ENCODE measurements at regions not wholly inside any gene's neighbourhood (a gene's known extent, or its start where the extent isn't known, plus 50 kb on each side); places are given as distances from the start of the nearest gene placed in this dataset.

DNA sequence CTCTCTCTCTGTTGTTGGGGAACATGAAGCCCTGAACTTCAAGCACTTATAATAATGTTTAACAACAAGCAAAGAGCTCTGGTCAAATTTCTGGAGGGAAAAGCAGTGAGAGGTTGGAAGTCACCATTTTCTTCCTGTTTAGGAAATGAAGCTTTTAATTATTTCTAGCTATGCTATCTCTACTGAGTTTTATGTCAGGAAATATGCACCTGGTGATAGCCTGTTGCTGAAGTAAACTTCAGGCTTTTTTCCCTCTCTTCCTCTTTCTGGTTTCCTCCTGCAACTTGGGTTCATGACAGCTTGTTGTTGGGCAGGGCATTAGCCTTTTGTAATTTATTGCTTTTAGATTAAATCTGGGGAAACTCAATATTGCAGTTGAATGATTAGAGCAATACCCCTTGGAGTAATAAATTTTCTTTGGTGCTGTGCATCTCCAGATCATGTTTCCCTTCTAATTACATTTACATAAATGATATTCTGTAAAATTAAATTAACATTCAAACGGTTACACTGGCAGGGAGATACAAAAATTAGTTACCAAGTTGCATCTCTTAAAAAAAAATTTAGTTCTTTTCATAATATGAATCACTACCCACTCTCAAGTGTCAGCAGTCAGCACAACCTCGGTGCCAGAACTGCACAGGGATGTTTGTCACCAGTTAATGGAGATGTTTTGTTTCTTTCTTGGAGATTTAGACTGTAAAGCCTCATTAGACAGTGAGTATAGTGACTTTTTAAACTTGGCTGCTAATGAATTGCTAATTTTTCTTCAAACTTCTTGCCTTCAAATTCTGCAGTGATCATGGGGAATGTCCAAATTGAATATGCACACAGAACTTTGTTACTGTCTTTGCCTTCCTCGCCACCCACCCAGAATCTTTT is 466.6 kb upstream of the ETAA1 start:
- Histone ChIP-seq H4K20me1 (ENCODE audit: insufficient read depth, low read depth, low read length) (no peaks in the 10 kb centered on the region), H3K9me2 (replicated peaks; ENCODE audit: insufficient read depth, low read length) (no peaks in the 10 kb centered on the region), H3K27ac (ENCODE audit: low read length) (no peak overlapping the region), H3K4me2 (ENCODE audit: low read depth, low read length, poor library complexity, severe bottlenecking) (no peak overlapping the region), H2AFZ (ENCODE audit: low read length) (no peak overlapping the region), H3K36me3 (ENCODE audit: insufficient read depth, low read length) (no peaks in the 10 kb centered on the region), H3K9ac (ENCODE audit: low read length) (no peak overlapping the region), H3K4me1 (ENCODE audit: low read length) (no peaks in the 10 kb centered on the region), H3K27me3 (ENCODE audit: low read length) (no peaks in the 10 kb centered on the region), H3K79me2 (ENCODE audit: low read length) (no peaks in the 10 kb centered on the region), H3K4me3 (ENCODE audit: low read length) (no peak overlapping the region), H3K9me3 (ENCODE audit: low read length) (no peaks in the 10 kb centered on the region)
- DNase-seq, result no peak

DNA sequence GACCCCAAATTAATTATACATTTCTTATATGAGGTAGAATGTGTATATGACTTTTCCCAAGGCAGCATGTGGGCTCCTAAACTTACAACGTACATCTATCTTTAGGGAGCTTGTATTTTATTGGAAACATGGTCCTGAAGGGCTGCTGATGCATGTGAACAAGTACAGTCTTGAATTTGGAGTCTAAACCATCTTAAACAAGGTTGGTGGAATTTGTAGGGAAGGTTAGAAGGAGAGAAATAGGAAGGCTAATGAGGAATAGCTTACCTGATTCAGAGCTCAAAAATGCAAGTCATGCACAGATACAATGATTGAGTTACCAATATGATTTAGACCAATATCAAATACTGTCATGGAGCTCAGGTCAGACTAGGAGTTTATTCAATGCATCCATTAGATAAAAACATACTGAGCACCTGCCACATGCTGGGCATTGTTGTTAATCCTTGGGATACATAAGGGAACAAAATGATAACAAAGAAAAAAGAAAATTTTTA is 458.6 kb upstream of the ETAA1 start:
- no peak overlapping the region for H2AFZ ChIP-seq (ENCODE audit: low read length)
- no peaks in the 10 kb centered on the region for H3K9me2 ChIP-seq (replicated peaks; ENCODE audit: insufficient read depth, low read length)
- H3K79me2 ChIP-seq (ENCODE audit: low read length), result no peaks in the 10 kb centered on the region
- DNase-seq, result no peak
- H3K4me1 ChIP-seq (ENCODE audit: low read length), result peaks cover 12% of the 10 kb centered on the region
- no peak overlapping the region for H3K4me3 ChIP-seq (ENCODE audit: low read length)
- peaks cover 9% of the 10 kb centered on the region for H3K27me3 ChIP-seq (ENCODE audit: low read length)
- no peaks in the 10 kb centered on the region for H3K36me3 ChIP-seq (ENCODE audit: insufficient read depth, low read length)
- H3K4me2 ChIP-seq (ENCODE audit: low read depth, low read length, poor library complexity, severe bottlenecking), result no peak overlapping the region
- H3K9ac ChIP-seq (ENCODE audit: low read length), result no peak overlapping the region
- H3K27ac ChIP-seq (ENCODE audit: low read length), result no peak overlapping the region
- H3K9me3 ChIP-seq (ENCODE audit: low read length), result no peaks in the 10 kb centered on the region
- H4K20me1 ChIP-seq (ENCODE audit: insufficient read depth, low read depth, low read length), result no peaks in the 10 kb centered on the region

DNA sequence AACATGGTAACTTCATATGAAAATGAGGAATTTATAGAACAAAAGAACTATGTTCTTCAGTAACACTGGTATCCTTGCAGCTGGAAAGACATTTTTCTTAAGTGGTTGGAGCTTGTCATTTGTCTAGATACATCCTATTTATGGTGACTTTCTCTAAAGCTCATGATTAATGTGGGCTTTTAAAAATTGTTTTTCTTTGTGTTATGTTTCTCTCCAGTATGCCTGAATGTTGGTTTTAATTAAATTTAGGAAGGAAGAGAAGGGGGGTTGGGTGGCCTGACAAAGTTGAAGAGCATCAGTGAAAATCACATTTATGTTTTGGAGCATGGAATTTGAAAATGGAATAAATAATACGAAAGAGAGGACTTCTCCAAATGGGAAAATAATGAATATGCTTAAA is 457.1 kb upstream of the ETAA1 start:
- H3K9me3 ChIP-seq (ENCODE audit: low read length), result no peaks in the 10 kb centered on the region
- H3K4me3 ChIP-seq (ENCODE audit: low read length), result no peak overlapping the region
- no peak overlapping the region for H3K4me2 ChIP-seq (ENCODE audit: low read depth, low read length, poor library complexity, severe bottlenecking)
- H3K36me3 ChIP-seq (ENCODE audit: insufficient read depth, low read length), result no peaks in the 10 kb centered on the region
- no peak overlapping the region for H3K9ac ChIP-seq (ENCODE audit: low read length)
- no peak overlapping the region for H3K27ac ChIP-seq (ENCODE audit: low read length)
- H3K27me3 ChIP-seq (ENCODE audit: low read length), result peaks cover 9% of the 10 kb centered on the region
- no peaks in the 10 kb centered on the region for H3K9me2 ChIP-seq (replicated peaks; ENCODE audit: insufficient read depth, low read length)
- no peak for DNase-seq
- H3K4me1 ChIP-seq (ENCODE audit: low read length), result peaks cover 12% of the 10 kb centered on the region
- no peak overlapping the region for H2AFZ ChIP-seq (ENCODE audit: low read length)
- no peaks in the 10 kb centered on the region for H4K20me1 ChIP-seq (ENCODE audit: insufficient read depth, low read depth, low read length)
- no peaks in the 10 kb centered on the region for H3K79me2 ChIP-seq (ENCODE audit: low read length)

GRCh38 chr2:66948234-66948633 is 448.9 kb upstream of the ETAA1 start:
- Histone ChIP-seq H3K9me3 (ENCODE audit: low read length) (no peaks in the 10 kb centered on the region), H3K36me3 (ENCODE audit: insufficient read depth, low read length) (no peaks in the 10 kb centered on the region), H4K20me1 (ENCODE audit: insufficient read depth, low read depth, low read length) (no peaks in the 10 kb centered on the region), H2AFZ (ENCODE audit: low read length) (no peak overlapping the region), H3K4me2 (ENCODE audit: low read depth, low read length, poor library complexity, severe bottlenecking) (no peak overlapping the region), H3K27me3 (ENCODE audit: low read length) (peaks cover 3% of the 10 kb centered on the region; the same call in 1 of the 2 replicates), H3K27ac (ENCODE audit: low read length) (no peak overlapping the region), H3K4me1 (ENCODE audit: low read length) (no peaks in the 10 kb centered on the region), H3K9ac (ENCODE audit: low read length) (no peak overlapping the region), H3K79me2 (ENCODE audit: low read length) (no peaks in the 10 kb centered on the region), H3K9me2 (replicated peaks; ENCODE audit: insufficient read depth, low read length) (no peaks in the 10 kb centered on the region), H3K4me3 (ENCODE audit: low read length) (no peak overlapping the region)
- DNase-seq, result no peak

DNA sequence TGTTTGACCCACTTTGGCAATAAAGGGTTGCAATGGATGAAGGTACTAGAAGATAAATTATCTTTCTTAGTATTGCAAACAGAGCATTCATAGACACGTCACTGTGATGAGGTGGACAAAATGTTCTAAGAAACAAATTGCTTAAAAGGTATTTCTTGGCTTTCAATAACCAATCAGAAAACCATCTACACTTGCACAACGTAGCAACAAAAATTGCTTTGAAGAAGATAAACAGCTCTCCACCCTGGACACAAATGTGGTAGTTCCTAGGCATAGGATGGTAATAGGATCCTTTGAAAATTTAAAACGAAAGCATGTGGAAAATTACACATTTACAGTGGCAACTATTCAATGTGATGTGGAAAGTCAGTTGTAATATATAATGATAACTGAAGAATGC is 439.9 kb upstream of the ETAA1 start:
- Histone ChIP-seq H4K20me1 (ENCODE audit: insufficient read depth, low read depth, low read length) (no peaks in the 10 kb centered on the region), H3K27ac (ENCODE audit: low read length) (no peak overlapping the region), H3K4me2 (ENCODE audit: low read depth, low read length, poor library complexity, severe bottlenecking) (no peak overlapping the region), H3K36me3 (ENCODE audit: insufficient read depth, low read length) (no peaks in the 10 kb centered on the region), H3K4me1 (ENCODE audit: low read length) (no peaks in the 10 kb centered on the region), H3K9me3 (ENCODE audit: low read length) (no peaks in the 10 kb centered on the region), H2AFZ (ENCODE audit: low read length) (no peak overlapping the region), H3K4me3 (ENCODE audit: low read length) (no peak overlapping the region), H3K27me3 (ENCODE audit: low read length) (no peaks in the 10 kb centered on the region), H3K79me2 (ENCODE audit: low read length) (no peaks in the 10 kb centered on the region), H3K9me2 (replicated peaks; ENCODE audit: insufficient read depth, low read length) (no peaks in the 10 kb centered on the region), H3K9ac (ENCODE audit: low read length) (no peak overlapping the region)
- no peak for DNase-seq

GRCh38 chr2:66957677-66958076 is 439.5 kb upstream of the ETAA1 start:
- H4K20me1 ChIP-seq (ENCODE audit: insufficient read depth, low read depth, low read length), result no peaks in the 10 kb centered on the region
- no peak overlapping the region for H3K27ac ChIP-seq (ENCODE audit: low read length)
- H3K9ac ChIP-seq (ENCODE audit: low read length), result no peak overlapping the region
- H3K9me2 ChIP-seq (replicated peaks; ENCODE audit: insufficient read depth, low read length), result no peaks in the 10 kb centered on the region
- H3K4me3 ChIP-seq (ENCODE audit: low read length), result no peak overlapping the region
- no peak for DNase-seq
- H3K9me3 ChIP-seq (ENCODE audit: low read length), result no peaks in the 10 kb centered on the region
- H3K36me3 ChIP-seq (ENCODE audit: insufficient read depth, low read length), result no peaks in the 10 kb centered on the region
- no peak overlapping the region for H3K4me2 ChIP-seq (ENCODE audit: low read depth, low read length, poor library complexity, severe bottlenecking)
- H3K4me1 ChIP-seq (ENCODE audit: low read length), result no peaks in the 10 kb centered on the region
- no peaks in the 10 kb centered on the region for H3K27me3 ChIP-seq (ENCODE audit: low read length)
- no peaks in the 10 kb centered on the region for H3K79me2 ChIP-seq (ENCODE audit: low read length)
- no peak overlapping the region for H2AFZ ChIP-seq (ENCODE audit: low read length)

DNA sequence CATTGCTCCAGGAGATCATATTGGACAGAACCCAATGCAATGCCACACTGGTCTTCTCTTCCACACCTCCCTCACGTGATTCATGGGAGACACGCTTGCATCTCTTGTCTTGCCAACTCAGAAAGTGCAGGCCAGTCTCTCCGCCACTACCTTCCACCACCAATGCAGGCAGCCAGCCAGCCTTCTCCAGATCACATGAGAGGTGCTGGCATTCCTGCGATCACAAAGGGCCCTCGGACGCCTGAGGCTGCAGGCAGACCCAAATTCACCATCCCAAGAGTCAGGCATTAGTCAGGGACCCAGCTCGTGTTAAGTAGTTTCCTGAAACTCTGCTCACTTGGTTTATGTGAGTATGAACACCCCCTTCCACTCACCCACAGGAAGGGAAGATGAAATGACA is 437.0 kb upstream of the ETAA1 start:
- no peak overlapping the region for H3K4me2 ChIP-seq (ENCODE audit: low read depth, low read length, poor library complexity, severe bottlenecking)
- H3K9ac ChIP-seq (ENCODE audit: low read length), result no peak overlapping the region
- H3K36me3 ChIP-seq (ENCODE audit: insufficient read depth, low read length), result no peaks in the 10 kb centered on the region
- no peaks in the 10 kb centered on the region for H4K20me1 ChIP-seq (ENCODE audit: insufficient read depth, low read depth, low read length)
- H3K4me3 ChIP-seq (ENCODE audit: low read length), result no peak overlapping the region
- H3K27ac ChIP-seq (ENCODE audit: low read length), result no peak overlapping the region
- no peak for DNase-seq
- no peaks in the 10 kb centered on the region for H3K9me2 ChIP-seq (replicated peaks; ENCODE audit: insufficient read depth, low read length)
- no peaks in the 10 kb centered on the region for H3K4me1 ChIP-seq (ENCODE audit: low read length)
- no peaks in the 10 kb centered on the region for H3K79me2 ChIP-seq (ENCODE audit: low read length)
- no peaks in the 10 kb centered on the region for H3K9me3 ChIP-seq (ENCODE audit: low read length)
- no peaks in the 10 kb centered on the region for H3K27me3 ChIP-seq (ENCODE audit: low read length)
- no peak overlapping the region for H2AFZ ChIP-seq (ENCODE audit: low read length)

GRCh38 chr2:66962716-66963115 is 434.4 kb upstream of the ETAA1 start:
- Histone ChIP-seq H3K79me2 (ENCODE audit: low read length) (no peaks in the 10 kb centered on the region), H4K20me1 (ENCODE audit: insufficient read depth, low read depth, low read length) (no peaks in the 10 kb centered on the region), H3K9ac (ENCODE audit: low read length) (no peak overlapping the region), H3K4me1 (ENCODE audit: low read length) (no peaks in the 10 kb centered on the region), H3K9me2 (replicated peaks; ENCODE audit: insufficient read depth, low read length) (no peaks in the 10 kb centered on the region), H3K9me3 (ENCODE audit: low read length) (no peaks in the 10 kb centered on the region), H3K36me3 (ENCODE audit: insufficient read depth, low read length) (no peaks in the 10 kb centered on the region), H3K27ac (ENCODE audit: low read length) (no peak overlapping the region), H2AFZ (ENCODE audit: low read length) (peak overlapping the region; percentile 1; the same call in 1 of the 2 replicates), H3K27me3 (ENCODE audit: low read length) (no peaks in the 10 kb centered on the region), H3K4me3 (ENCODE audit: low read length) (no peak overlapping the region), H3K4me2 (ENCODE audit: low read depth, low read length, poor library complexity, severe bottlenecking) (no peak overlapping the region)
- no peak for DNase-seq

Measured in Karpas-422 (cell line).